ENCODE measurements at regions not wholly inside any gene's neighbourhood (a gene's known extent, or its start where the extent isn't known, plus 50 kb on each side); places are given as distances from the start of the nearest gene placed in this dataset.

- Mint-ChIP-seq H3K36me3 (ENCODE audit: low read depth) (no peaks in the 10 kb centered on the region), H3K4me3 (no peak overlapping the region), H3K27me3 (no peaks in the 10 kb centered on the region), H3K4me1 (no peaks in the 10 kb centered on the region), H3K27ac (no peak overlapping the region), H3K9me3 (peaks cover 7% of the 10 kb centered on the region)
- no peak for TF ChIP-seq CTCF (IDR thresholded peaks at IDR 0.05)
- ATAC-seq (ENCODE audit: low read depth) (no peak), DNase-seq (no peak)
- POLR2A ChIA-PET = no interaction called here
- CTCF ChIA-PET = no interaction called here
- intact Hi-C loops (cut with micrococcal nuclease) = no loop called here
Measured at GRCh38 chr14:43939836-43940235, 567.2 kb downstream of the FSCB start.

- ChIA-PET CTCF (no interaction called here), POLR2A (no interaction called here)
- Mint-ChIP-seq H3K36me3 (ENCODE audit: low read depth) (no peaks in the 10 kb centered on the region), H3K4me1 (no peaks in the 10 kb centered on the region), H3K27me3 (no peaks in the 10 kb centered on the region), H3K9me3 (peaks cover 9% of the 10 kb centered on the region), H3K4me3 (no peak overlapping the region), H3K27ac (no peak overlapping the region)
- no peak for ATAC-seq (ENCODE audit: low read depth)
- no peak for TF ChIP-seq CTCF (IDR thresholded peaks at IDR 0.05)
- intact Hi-C loops (cut with micrococcal nuclease) = no loop called here
- no peak for DNase-seq
Measured at GRCh38 chr14:43938588-43939281, 568.3 kb downstream of the FSCB start.

GRCh38 chr14:43937001-43937400 is 570.1 kb downstream of the FSCB start:
- POLR2A ChIA-PET = no interaction called here
- H3K9me3 Mint-ChIP-seq = peaks cover 9% of the 10 kb centered on the region
- ATAC-seq (ENCODE audit: low read depth) (no peak), DNase-seq (no peak)
- TF ChIP-seq CTCF (IDR thresholded peaks at IDR 0.05) = no peak
- H3K4me3 Mint-ChIP-seq = no peak overlapping the region
- no peak overlapping the region for H3K27ac Mint-ChIP-seq
- no peaks in the 10 kb centered on the region for H3K4me1 Mint-ChIP-seq
- intact Hi-C loops (cut with micrococcal nuclease) = no loop called here
- no peaks in the 10 kb centered on the region for H3K36me3 Mint-ChIP-seq (ENCODE audit: low read depth)
- no peaks in the 10 kb centered on the region for H3K27me3 Mint-ChIP-seq
- CTCF ChIA-PET = no interaction called here

- no peaks in the 10 kb centered on the region for H3K27me3 Mint-ChIP-seq
- ChIA-PET CTCF (no interaction called here), POLR2A (no interaction called here)
- no peak overlapping the region for H3K4me3 Mint-ChIP-seq
- no peaks in the 10 kb centered on the region for H3K4me1 Mint-ChIP-seq
- H3K27ac Mint-ChIP-seq = no peak overlapping the region
- TF ChIP-seq CTCF (IDR thresholded peaks at IDR 0.05) = no peak
- intact Hi-C loops (cut with micrococcal nuclease) = no loop called here
- DNase-seq (no peak), ATAC-seq (ENCODE audit: low read depth) (no peak)
- no peaks in the 10 kb centered on the region for H3K36me3 Mint-ChIP-seq (ENCODE audit: low read depth)
- H3K9me3 Mint-ChIP-seq = peaks cover 11% of the 10 kb centered on the region
Measured at GRCh38 chr14:43934102-43934501, 573.0 kb downstream of the FSCB start.

- TF ChIP-seq CTCF (IDR thresholded peaks at IDR 0.05) = no peak
- POLR2A ChIA-PET = no interaction called here
- ATAC-seq (ENCODE audit: low read depth) = no peak
- Mint-ChIP-seq H3K27me3 (no peaks in the 10 kb centered on the region), H3K4me3 (no peak overlapping the region), H3K27ac (no peak overlapping the region), H3K36me3 (ENCODE audit: low read depth) (no peaks in the 10 kb centered on the region), H3K9me3 (no peaks in the 10 kb centered on the region), H3K4me1 (no peaks in the 10 kb centered on the region)
- CTCF ChIA-PET = no interaction called here
- DNase-seq = no peak
- intact Hi-C loops (cut with micrococcal nuclease) = no loop called here
Measured at GRCh38 chr14:43914041-43914693, 592.9 kb downstream of the FSCB start.
